Activated CD4-positive, alpha-beta T cell treated with anti-CD3 and anti-CD28 coated beads, Interleukin-2, Interleukin-6, amounts not matched to agents 100 ng/mL and 50 ng/mL, durations not matched to agents 16 hours and 8 hours (primary cell): ENCODE measurements at regions not wholly inside any gene's neighbourhood (a gene's known extent, or its start where the extent isn't known, plus 50 kb on each side); places are given as distances from the start of the nearest gene placed in this dataset.

Experiments
- DNase-seq: peaks from one replicate; pipeline ENCODE4 v3.0.0-alpha.2; 2020

GRCh38 chr5:63175850-63176249 is 597.2 kb downstream of the LRRC70 start:
- DNase-seq = no peak

- DNase-seq = no peak
These were observed 591.9 kb downstream of the LRRC70 start for GRCh38 chr5:63170486-63170885.

GRCh38 chr5:63164838-63165535 is 586.4 kb downstream of the LRRC70 start:
- no peak for DNase-seq

GRCh38 chr5:63164339-63164738 is 585.7 kb downstream of the LRRC70 start:
- DNase-seq = no peak

GRCh38 chr5:63155310-63155631 is 576.7 kb downstream of the LRRC70 start:
- DNase-seq = no peak

GRCh38 chr5:63154476-63155309 is 576.1 kb downstream of the LRRC70 start:
- no peak for DNase-seq

GRCh38 chr5:63152871-63153270 is 574.3 kb downstream of the LRRC70 start:
- DNase-seq = no peak

GRCh38 chr5:63145167-63145566 is 566.5 kb downstream of the LRRC70 start:
- DNase-seq = no peak

- DNase-seq = no peak
These were observed 563.0 kb downstream of the LRRC70 start for GRCh38 chr5:63141591-63141990.

GRCh38 chr5:63135291-63135690 is 556.7 kb downstream of the LRRC70 start:
- DNase-seq = no peak

- DNase-seq = no peak
These were observed 553.1 kb downstream of the LRRC70 start for GRCh38 chr5:63131626-63132285.

- no peak for DNase-seq
These were observed 550.1 kb downstream of the LRRC70 start for GRCh38 chr5:63128761-63129160.

GRCh38 chr5:63128018-63128417 is 549.4 kb downstream of the LRRC70 start:
- DNase-seq = no peak

- no peak for DNase-seq
These were observed 548.4 kb downstream of the LRRC70 start for GRCh38 chr5:63127054-63127453.

GRCh38 chr5:63125862-63126261 is 547.2 kb downstream of the LRRC70 start:
- DNase-seq = peak; percentile 23

- DNase-seq = no peak
These were observed 546.8 kb downstream of the LRRC70 start for GRCh38 chr5:63125392-63125791.

GRCh38 chr5:63124266-63124665 is 545.6 kb downstream of the LRRC70 start:
- no peak for DNase-seq

GRCh38 chr5:63121471-63121870 is 542.9 kb downstream of the LRRC70 start:
- DNase-seq = no peak

- DNase-seq = no peak
These were observed 539.6 kb downstream of the LRRC70 start for GRCh38 chr5:63118221-63118620.

- no peak for DNase-seq
These were observed 533.3 kb downstream of the LRRC70 start for GRCh38 chr5:63111891-63112290.

GRCh38 chr5:63101870-63102269 is 523.3 kb downstream of the LRRC70 start:
- no peak for DNase-seq

GRCh38 chr5:63097286-63097685 is 518.7 kb downstream of the LRRC70 start:
- no peak for DNase-seq

GRCh38 chr5:63094730-63095129 is 516.1 kb downstream of the LRRC70 start:
- no peak for DNase-seq

GRCh38 chr5:63089147-63089546 is 510.5 kb downstream of the LRRC70 start:
- no peak for DNase-seq
